ENCODE measurements at regions not wholly inside any gene's neighbourhood (a gene's known extent, or its start where the extent isn't known, plus 50 kb on each side); places are given as distances from the start of the nearest gene placed in this dataset.
A peak's percentile ranks its signal among the peaks of the same experiment; 100 is the strongest.

DNA sequence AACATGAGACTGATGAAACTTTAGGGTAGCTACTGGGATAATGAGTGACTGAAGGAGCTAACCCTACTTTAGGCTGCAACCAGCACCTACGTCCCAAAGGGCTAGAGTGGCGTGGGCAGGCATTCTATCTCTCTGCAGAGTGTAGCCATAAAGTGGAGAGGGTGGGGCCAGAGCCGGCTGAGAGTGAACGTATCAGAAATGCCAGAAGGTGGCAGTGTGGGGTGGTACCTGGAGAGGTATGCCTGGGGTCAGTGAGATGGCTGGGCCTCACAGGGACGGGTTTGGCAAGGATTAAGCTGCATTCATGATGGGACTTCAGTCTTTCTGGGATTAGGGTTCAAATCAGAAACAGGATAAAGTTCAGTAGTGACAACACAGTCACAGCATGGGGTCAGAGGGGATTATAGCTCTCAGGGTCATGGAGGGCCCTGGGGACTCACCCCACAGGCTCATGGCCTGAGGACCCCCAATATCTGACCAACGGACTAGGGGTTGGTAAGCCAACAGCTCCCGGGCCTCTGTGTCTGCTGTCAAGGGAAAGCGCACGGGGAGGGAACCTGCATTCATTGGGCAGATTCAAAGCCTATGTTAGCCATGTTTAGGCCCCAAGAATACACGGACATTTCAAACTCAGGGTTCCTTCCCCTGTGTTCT is 86.5 kb upstream of the FOXB1 start (continued):
- TF ChIP-seq ZNF426 (tag by site-specific recombination; IDR thresholded peaks at IDR 0.05), result no peak
- TF ChIP-seq, protein P1, sequence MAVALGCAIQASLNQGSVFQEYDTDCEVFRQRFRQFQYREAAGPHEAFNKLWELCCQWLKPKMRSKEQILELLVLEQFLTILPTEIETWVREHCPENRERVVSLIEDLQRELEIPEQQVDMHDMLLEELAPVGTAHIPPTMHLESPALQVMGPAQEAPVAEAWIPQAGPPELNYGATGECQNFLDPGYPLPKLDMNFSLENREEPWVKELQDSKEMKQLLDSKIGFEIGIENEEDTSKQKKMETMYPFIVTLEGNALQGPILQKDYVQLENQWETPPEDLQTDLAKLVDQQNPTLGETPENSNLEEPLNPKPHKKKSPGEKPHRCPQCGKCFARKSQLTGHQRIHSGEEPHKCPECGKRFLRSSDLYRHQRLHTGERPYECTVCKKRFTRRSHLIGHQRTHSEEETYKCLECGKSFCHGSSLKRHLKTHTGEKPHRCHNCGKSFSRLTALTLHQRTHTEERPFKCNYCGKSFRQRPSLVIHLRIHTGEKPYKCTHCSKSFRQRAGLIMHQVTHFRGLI (tag by site-specific recombination; IDR thresholded peaks at IDR 0.05), result no peak
- no peak for TF ChIP-seq ZNF366 (tag by site-specific recombination; conservative IDR thresholded peaks at IDR 0.05)
- peak; percentile 56; the same call in 1 of the 2 replicates for TF ChIP-seq ZSCAN30 (tag by site-specific recombination; IDR thresholded peaks at IDR 0.05)
- TF ChIP-seq, protein P2, sequence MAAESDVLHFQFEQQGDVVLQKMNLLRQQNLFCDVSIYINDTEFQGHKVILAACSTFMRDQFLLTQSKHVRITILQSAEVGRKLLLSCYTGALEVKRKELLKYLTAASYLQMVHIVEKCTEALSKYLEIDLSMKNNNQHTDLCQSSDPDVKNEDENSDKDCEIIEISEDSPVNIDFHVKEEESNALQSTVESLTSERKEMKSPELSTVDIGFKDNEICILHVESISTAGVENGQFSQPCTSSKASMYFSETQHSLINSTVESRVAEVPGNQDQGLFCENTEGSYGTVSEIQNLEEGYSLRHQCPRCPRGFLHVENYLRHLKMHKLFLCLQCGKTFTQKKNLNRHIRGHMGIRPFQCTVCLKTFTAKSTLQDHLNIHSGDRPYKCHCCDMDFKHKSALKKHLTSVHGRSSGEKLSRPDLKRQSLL (tag by site-specific recombination; IDR thresholded peaks at IDR 0.05), result no peak
- TF ChIP-seq SCRT2 (tag by site-specific recombination; IDR thresholded peaks at IDR 0.05), result no peak
- 0 out of 2 replicates have a peak, but pooled peaks have one; percentile 23 for TF ChIP-seq KLF8 (tag by site-specific recombination; IDR thresholded peaks at IDR 0.05)
- TF ChIP-seq IKZF3 (tag by site-specific recombination; IDR thresholded peaks at IDR 0.05), result no peak
- TF ChIP-seq ZNF768 (tag by site-specific recombination; IDR thresholded peaks at IDR 0.05), result no peak
- no peak for TF ChIP-seq ZNF114 (tag by site-specific recombination; IDR thresholded peaks at IDR 0.05)
- TF ChIP-seq, protein P3, sequence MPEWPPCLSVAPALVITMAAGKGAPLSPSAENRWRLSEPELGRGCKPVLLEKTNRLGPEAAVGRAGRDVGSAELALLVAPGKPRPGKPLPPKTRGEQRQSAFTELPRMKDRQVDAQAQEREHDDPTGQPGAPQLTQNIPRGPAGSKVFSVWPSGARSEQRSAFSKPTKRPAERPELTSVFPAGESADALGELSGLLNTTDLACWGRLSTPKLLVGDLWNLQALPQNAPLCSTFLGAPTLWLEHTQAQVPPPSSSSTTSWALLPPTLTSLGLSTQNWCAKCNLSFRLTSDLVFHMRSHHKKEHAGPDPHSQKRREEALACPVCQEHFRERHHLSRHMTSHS (tag by site-specific recombination; IDR thresholded peaks at IDR 0.05), result no peak
- no peak for TF ChIP-seq ZBTB8A (tag by site-specific recombination; IDR thresholded peaks at IDR 0.05)
- no peak for TF ChIP-seq ZNF521 (tag by site-specific recombination; IDR thresholded peaks at IDR 0.05)
- TF ChIP-seq ZNF292 (tag by site-specific recombination; IDR thresholded peaks at IDR 0.05; ENCODE audit: borderline replicate concordance, low read depth), result no peak
- no peak for TF ChIP-seq ZFP41 (tag by site-specific recombination; IDR thresholded peaks at IDR 0.05; ENCODE audit: borderline replicate concordance)
- peak; percentile 49; the same call in 1 of the 2 replicates for TF ChIP-seq ZNF501 (tag by site-specific recombination; IDR thresholded peaks at IDR 0.05)
- no peak for TF ChIP-seq ZNF558 (tag by site-specific recombination; IDR thresholded peaks at IDR 0.05)
- TF ChIP-seq ZNF621 (tag by site-specific recombination; IDR thresholded peaks at IDR 0.05), result no peak
- TF ChIP-seq ZNF146 (tag by site-specific recombination; IDR thresholded peaks at IDR 0.05), result no peak
- peak; percentile 52 for TF ChIP-seq ZFHX2 (tag by site-specific recombination; conservative IDR thresholded peaks at IDR 0.05)
- TF ChIP-seq, protein P4, sequence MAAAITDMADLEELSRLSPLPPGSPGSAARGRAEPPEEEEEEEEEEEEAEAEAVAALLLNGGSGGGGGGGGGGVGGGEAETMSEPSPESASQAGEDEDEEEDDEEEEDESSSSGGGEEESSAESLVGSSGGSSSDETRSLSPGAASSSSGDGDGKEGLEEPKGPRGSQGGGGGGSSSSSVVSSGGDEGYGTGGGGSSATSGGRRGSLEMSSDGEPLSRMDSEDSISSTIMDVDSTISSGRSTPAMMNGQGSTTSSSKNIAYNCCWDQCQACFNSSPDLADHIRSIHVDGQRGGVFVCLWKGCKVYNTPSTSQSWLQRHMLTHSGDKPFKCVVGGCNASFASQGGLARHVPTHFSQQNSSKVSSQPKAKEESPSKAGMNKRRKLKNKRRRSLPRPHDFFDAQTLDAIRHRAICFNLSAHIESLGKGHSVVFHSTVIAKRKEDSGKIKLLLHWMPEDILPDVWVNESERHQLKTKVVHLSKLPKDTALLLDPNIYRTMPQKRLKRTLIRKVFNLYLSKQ (tag by site-specific recombination; IDR thresholded peaks at IDR 0.05; ENCODE audit: borderline replicate concordance), result no peak
- 0 out of 2 replicates have a peak, but pooled peaks have one; percentile 12 for TF ChIP-seq ZBTB20 (tag by site-specific recombination; IDR thresholded peaks at IDR 0.05)
- TF ChIP-seq, protein P5, sequence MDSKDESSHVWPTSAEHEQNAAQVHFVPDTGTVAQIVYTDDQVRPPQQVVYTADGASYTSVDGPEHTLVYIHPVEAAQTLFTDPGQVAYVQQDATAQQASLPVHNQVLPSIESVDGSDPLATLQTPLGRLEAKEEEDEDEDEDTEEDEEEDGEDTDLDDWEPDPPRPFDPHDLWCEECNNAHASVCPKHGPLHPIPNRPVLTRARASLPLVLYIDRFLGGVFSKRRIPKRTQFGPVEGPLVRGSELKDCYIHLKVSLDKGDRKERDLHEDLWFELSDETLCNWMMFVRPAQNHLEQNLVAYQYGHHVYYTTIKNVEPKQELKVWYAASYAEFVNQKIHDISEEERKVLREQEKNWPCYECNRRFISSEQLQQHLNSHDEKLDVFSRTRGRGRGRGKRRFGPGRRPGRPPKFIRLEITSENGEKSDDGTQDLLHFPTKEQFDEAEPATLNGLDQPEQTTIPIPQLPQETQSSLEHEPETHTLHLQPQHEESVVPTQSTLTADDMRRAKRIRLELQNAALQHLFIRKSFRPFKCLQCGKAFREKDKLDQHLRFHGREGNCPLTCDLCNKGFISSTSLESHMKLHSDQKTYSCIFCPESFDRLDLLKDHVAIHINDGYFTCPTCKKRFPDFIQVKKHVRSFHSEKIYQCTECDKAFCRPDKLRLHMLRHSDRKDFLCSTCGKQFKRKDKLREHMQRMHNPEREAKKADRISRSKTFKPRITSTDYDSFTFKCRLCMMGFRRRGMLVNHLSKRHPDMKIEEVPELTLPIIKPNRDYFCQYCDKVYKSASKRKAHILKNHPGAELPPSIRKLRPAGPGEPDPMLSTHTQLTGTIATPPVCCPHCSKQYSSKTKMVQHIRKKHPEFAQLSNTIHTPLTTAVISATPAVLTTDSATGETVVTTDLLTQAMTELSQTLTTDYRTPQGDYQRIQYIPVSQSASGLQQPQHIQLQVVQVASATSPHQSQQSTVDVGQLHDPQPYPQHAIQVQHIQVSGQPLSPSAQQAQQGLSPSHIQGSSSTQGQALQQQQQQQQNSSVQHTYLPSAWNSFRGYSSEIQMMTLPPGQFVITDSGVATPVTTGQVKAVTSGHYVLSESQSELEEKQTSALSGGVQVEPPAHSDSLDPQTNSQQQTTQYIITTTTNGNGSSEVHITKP (tag by site-specific recombination; IDR thresholded peaks at IDR 0.05), result no peak
- TF ChIP-seq ZNF626 (tag by site-specific recombination; IDR thresholded peaks at IDR 0.05), result no peak
- TF ChIP-seq, protein P6, sequence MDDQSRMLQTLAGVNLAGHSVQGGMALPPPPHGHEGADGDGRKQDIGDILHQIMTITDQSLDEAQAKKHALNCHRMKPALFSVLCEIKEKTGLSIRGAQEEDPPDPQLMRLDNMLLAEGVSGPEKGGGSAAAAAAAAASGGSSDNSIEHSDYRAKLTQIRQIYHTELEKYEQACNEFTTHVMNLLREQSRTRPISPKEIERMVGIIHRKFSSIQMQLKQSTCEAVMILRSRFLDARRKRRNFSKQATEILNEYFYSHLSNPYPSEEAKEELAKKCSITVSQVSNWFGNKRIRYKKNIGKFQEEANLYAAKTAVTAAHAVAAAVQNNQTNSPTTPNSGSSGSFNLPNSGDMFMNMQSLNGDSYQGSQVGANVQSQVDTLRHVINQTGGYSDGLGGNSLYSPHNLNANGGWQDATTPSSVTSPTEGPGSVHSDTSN (CRISPR knock-in tag; IDR thresholded peaks at IDR 0.05), result no peak
- peak; percentile 66 for TF ChIP-seq ZEB2 (tag by site-specific recombination; IDR thresholded peaks at IDR 0.05)
- TF ChIP-seq ZSCAN16 (tag by site-specific recombination; IDR thresholded peaks at IDR 0.05), result no peak
- TF ChIP-seq ZNF529 (tag by site-specific recombination; IDR thresholded peaks at IDR 0.05; ENCODE audit: insufficient replicate concordance), result no peak
- TF ChIP-seq OSR2 (tag by site-specific recombination; IDR thresholded peaks at IDR 0.05), result no peak
- TF ChIP-seq, protein P7, sequence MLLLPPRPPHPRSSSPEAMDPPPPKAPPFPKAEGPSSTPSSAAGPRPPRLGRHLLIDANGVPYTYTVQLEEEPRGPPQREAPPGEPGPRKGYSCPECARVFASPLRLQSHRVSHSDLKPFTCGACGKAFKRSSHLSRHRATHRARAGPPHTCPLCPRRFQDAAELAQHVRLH (tag by site-specific recombination; IDR thresholded peaks at IDR 0.05), result no peak
- no peak for TF ChIP-seq ZNF747 (tag by site-specific recombination; IDR thresholded peaks at IDR 0.05)
